Erythroblast (primary cell): ENCODE measurements at regions not wholly inside any gene's neighbourhood (a gene's known extent, or its start where the extent isn't known, plus 50 kb on each side); places are given as distances from the start of the nearest gene placed in this dataset.

Experiments
- DNase-seq, 2 experiments: peaks; one replicate each; lab custom pipeline; 2025; lab: John Stamatoyannopoulos, UW
- GATA1 ChIP-seq: IDR thresholded peaks from 2 replicates; pipeline ENCODE4 v1.6.1; 2011; ENCODE audit warnings: low read depth, mild to moderate bottlenecking, control low read depth, low read length, moderate library complexity
- POLR2A ChIP-seq: IDR thresholded peaks from 2 replicates; pipeline ENCODE4 v1.6.1; 2011; ENCODE audit warnings: mild to moderate bottlenecking, low read length

GRCh38 chr1:242743983-242744780 lies 219.7 kb upstream of the PLD5 start:
- no peak for DNase-seq
- TF ChIP-seq POLR2A (no peak), GATA1 (no peak)

DNA sequence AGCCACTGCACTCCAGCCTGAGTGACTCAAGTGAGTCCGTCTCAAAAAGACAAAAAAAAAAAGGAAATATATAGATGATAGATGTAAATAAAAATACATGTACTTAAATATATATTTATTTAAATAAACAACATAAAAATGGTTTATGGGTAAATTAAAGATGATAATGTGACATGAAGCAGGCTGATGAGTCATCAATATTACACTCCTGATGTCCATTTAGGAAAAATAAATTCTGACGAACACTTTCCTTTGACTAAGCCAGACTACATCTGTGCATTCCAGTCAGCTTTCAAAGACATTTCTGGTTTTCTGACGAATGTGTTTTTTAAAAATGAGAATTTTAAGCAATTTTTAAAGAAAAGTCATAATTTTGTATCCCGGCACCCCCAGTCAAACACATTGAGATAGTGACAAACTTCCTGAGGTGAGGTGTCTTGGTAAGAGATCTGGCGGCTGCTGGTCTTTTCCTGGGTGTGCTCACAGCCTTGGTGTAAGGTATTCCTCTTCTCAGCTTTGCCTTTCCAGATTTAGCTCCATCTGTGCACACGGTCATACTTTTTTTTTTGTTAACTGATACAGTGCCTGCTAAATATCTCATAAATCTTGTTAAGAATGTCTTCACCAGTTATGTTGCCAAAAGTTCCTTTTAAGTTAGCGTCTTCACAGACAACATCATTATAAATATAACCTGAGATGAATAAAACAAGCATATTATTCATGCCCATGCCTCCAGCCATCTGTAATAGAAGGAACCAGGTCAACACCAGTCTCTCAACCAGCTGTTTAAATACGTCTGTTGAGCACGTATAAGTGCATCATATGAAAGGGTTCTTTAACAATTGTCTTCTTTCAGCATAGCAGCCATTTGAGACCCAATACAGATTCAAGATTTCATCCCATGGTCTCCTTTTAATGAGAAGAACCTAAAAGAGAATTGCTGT lies 214.5 kb upstream of the PLD5 start:
- no peak for DNase-seq

GRCh38 chr1:242736611-242737010 lies 212.1 kb upstream of the PLD5 start:
- no peak for DNase-seq
- TF ChIP-seq GATA1 (no peak), POLR2A (no peak)

More for the DNA sequence above, 214.5 kb upstream of the PLD5 start:
- TF ChIP-seq GATA1, result no peak
- TF ChIP-seq POLR2A, result no peak

DNA sequence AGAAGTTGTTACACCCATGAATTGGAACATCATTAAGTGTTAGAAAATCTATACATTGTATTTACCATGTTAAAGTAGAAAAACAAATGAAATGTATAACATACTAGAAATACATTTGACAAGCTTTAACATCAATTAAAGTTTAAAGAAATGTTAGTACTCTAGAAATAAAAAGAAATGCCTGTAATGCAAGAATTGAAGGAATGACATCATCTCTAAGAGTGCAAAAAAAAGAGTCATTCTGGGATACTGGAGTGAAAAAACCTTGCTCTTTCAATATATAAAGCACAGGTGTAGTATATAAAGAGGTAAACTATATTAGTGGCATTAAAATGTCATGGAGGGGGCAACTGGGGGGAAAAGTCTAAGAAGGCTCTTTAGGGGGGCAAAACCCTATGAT lies 210.8 kb upstream of the PLD5 start:
- DNase-seq, result no peak
- TF ChIP-seq POLR2A (no peak), GATA1 (no peak)

GRCh38 chr1:242731446-242731845 lies 206.9 kb upstream of the PLD5 start:
- DNase-seq, result no peak
- no peak for TF ChIP-seq POLR2A
- no peak for TF ChIP-seq GATA1

GRCh38 chr1:242728696-242729095 lies 204.2 kb upstream of the PLD5 start:
- DNase-seq, result no peak
- TF ChIP-seq POLR2A (no peak), GATA1 (no peak)

GRCh38 chr1:242723044-242723716 lies 198.7 kb upstream of the PLD5 start:
- no peak for TF ChIP-seq GATA1
- no peak for TF ChIP-seq POLR2A
- no peak for DNase-seq

DNA sequence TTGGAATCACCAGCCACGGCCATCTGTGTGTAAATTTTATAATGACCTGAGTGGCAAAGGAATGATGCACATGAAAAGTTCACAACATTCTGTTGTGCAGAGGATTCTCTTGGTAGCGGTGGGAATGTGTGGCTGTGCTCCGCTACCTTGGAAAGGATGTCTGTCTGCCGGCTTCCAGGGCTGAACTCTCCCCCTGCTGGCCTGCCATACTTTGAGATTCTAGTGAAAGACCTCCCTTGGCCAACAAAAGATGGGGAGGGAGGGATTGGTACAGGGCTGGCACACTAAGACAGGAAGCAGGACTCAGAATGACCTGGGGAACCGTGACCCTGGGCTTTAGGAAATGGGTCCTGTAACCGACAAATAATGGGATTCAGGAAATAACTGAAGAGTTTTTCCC lies 194.5 kb upstream of the PLD5 start:
- TF ChIP-seq GATA1, result no peak
- no peak for TF ChIP-seq POLR2A
- DNase-seq, result no peak

DNA sequence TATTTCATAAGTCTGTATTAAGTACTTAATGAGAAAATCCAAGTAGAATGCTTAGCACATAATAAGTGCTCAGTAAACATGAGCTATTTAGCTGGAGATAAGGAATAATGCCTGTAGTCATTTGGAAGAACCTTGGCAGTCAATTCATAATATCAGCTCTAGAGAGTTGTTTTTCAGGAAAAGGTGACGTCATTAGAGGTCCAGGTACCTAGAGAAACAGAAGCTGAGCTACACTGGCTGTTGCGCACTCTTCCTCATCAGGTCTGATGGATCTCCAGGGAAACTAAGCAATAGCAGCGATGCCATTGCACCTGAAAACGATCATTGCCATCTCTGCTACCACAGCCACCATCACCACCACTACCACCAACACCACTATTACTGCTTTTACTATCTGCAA lies 187.8 kb upstream of the PLD5 start:
- DNase-seq, result no peak
- TF ChIP-seq GATA1 (no peak), POLR2A (no peak)

DNA sequence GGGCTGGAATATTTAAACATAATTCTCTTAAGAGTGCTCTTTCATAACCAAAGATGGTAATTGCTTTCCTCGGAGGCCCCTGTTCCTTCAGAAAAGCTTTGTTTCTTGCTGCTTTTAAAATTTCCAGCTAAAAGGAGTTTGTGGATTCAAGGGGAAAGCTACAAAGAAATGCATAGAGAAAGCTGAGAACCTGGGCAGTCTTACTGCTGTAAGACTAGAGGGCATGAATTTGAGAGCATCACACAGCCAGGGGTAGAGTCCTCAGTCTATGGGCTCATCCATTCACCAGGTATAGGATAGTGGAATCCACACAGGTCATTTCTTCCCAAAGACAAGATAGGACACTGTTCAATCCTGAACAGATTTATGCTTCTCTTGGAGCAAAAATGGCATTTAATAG lies 186.3 kb upstream of the PLD5 start:
- no peak for DNase-seq
- TF ChIP-seq POLR2A (no peak), GATA1 (no peak)

DNA sequence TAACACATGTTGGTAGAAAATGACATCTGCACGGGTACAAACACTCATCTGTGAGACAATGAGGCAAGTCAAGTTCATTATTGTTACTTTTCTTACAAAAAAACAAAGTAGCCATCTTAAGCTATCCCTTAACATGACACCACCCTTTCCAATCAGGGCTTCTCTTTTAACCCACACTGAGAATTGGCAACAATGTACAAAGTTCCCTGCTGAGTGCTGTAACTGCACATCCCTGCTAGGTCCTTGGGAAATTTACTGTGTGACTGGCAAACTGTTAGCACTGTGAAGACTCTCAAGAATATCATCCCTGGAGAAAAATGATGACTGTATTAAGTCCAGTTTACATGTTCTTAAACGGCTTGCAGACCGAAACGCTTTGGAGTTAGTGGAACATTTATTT lies 185.8 kb upstream of the PLD5 start:
- TF ChIP-seq GATA1 (no peak), POLR2A (no peak)

GRCh38 chr1:242703467-242703866 lies 179.0 kb upstream of the PLD5 start:
- no peak for TF ChIP-seq GATA1
- no peak for TF ChIP-seq POLR2A
- DNase-seq, result no peak

More for the DNA sequence above, 185.8 kb upstream of the PLD5 start:
- no peak for DNase-seq

- TF ChIP-seq POLR2A, result no peak
- no peak for TF ChIP-seq GATA1
These were observed 168.5 kb upstream of the PLD5 start for GRCh38 chr1:242692988-242693387.

DNA sequence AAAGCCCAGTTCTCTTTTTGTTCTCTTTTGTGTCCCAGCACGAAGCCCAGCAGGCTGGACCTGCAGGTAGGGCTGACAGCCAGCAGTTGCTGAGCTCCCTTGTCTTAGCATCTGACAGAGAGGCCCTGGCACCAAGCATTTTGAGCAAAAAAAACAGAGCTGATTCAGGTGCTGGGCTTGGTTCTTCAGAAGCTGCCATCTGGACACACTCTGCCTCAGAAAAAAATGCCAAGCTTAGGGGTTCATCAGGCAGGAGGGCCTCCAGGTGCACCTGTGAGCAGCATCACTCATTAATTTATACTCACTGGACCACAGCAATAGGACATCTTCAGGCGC lies 167.1 kb upstream of the PLD5 start:
- no peak for DNase-seq
- TF ChIP-seq GATA1 (no peak), POLR2A (no peak)

More at GRCh38 chr1:242692988-242693387, 168.5 kb upstream of the PLD5 start:
- DNase-seq, result no peak
